Choroid plexus epithelial cell (primary cell): ENCODE measurements at regions not wholly inside any gene's neighbourhood (a gene's known extent, or its start where the extent isn't known, plus 50 kb on each side); places are given as distances from the start of the nearest gene placed in this dataset.

Source experiments
- DNase-seq: peaks from one replicate; pipeline ENCODE4 v3.0.0-alpha.2; 2010; ENCODE audit warnings: low read depth
- H3K4me3 ChIP-seq: 2 replicates; pipeline ENCODE4 v1.5.1; 2011; ENCODE audit warnings: low read depth, mild to moderate bottlenecking, control low read depth, low read length, moderate library complexity
- TF ChIP-seq, protein P1 (sequence below): conservative IDR thresholded peaks from 2 replicates; pipeline ENCODE4 v1.5.1; 2011; ENCODE audit warnings: low read depth, mild to moderate bottlenecking, control low read depth, inconsistent platforms, low read length, moderate library complexity

GRCh38 chr9:134487066-134487710 is 154.4 kb upstream of the COL5A1 start:
- no peak for DNase-seq
- TF ChIP-seq, protein P1, sequence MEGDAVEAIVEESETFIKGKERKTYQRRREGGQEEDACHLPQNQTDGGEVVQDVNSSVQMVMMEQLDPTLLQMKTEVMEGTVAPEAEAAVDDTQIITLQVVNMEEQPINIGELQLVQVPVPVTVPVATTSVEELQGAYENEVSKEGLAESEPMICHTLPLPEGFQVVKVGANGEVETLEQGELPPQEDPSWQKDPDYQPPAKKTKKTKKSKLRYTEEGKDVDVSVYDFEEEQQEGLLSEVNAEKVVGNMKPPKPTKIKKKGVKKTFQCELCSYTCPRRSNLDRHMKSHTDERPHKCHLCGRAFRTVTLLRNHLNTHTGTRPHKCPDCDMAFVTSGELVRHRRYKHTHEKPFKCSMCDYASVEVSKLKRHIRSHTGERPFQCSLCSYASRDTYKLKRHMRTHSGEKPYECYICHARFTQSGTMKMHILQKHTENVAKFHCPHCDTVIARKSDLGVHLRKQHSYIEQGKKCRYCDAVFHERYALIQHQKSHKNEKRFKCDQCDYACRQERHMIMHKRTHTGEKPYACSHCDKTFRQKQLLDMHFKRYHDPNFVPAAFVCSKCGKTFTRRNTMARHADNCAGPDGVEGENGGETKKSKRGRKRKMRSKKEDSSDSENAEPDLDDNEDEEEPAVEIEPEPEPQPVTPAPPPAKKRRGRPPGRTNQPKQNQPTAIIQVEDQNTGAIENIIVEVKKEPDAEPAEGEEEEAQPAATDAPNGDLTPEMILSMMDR, result no peak
- no peak overlapping the region for H3K4me3 ChIP-seq

DNA sequence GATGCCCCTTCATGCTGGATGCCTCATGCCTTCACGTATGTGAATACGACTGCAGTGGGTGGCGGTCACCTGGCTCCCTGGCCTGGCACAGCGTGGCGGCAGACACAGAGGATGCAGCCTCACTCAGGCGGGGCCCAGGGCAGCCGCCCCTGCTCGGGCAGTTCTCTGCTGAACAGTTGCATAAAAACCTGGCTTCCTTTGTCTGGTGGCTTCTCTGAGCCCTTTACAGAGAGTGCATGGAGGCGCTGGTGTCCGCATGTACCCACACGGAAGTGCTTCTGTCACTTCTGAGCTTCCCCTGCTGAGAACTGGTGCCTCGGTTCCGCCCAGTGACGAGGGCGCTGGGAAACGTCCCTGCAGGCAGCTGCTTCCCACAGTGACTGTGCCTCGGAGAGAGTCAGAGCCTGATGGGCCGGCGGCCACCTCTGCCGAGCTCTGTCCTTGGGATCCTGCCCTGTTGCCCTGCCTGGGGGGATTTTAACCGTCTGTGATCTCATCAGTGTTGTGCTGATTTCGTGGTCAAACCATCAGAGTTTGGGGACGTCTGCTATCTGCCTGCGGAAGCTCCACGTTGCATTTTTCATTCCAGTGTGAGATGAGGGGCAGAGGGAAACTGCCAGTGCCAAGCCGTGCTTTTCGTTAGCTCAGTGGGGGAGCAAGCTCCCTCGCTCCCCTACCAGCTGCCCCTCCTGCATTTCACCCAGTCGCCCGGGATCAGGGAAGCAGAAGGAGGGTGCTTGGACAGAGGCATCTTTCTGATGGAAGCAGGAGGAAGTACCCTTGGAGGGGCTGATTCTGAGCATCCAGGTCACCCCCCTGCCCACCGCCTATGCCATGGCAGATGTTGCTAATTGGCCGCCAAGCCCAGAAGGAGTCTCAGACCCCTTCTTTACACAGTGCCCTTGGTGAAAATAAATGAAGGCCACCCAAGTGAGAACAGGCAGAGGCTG is 153.0 kb upstream of the COL5A1 start:
- TF ChIP-seq, protein P1, result no peak
- DNase-seq, result no peak
- no peak overlapping the region for H3K4me3 ChIP-seq

- DNase-seq, result no peak
- no peak overlapping the region for H3K4me3 ChIP-seq
- TF ChIP-seq, protein P1, result no peak
These were observed 151.8 kb upstream of the COL5A1 start for GRCh38 chr9:134489621-134490408.

GRCh38 chr9:134490446-134490845 is 151.2 kb upstream of the COL5A1 start:
- no peak overlapping the region for H3K4me3 ChIP-seq
- TF ChIP-seq, protein P1, result no peak
- DNase-seq, result no peak

DNA sequence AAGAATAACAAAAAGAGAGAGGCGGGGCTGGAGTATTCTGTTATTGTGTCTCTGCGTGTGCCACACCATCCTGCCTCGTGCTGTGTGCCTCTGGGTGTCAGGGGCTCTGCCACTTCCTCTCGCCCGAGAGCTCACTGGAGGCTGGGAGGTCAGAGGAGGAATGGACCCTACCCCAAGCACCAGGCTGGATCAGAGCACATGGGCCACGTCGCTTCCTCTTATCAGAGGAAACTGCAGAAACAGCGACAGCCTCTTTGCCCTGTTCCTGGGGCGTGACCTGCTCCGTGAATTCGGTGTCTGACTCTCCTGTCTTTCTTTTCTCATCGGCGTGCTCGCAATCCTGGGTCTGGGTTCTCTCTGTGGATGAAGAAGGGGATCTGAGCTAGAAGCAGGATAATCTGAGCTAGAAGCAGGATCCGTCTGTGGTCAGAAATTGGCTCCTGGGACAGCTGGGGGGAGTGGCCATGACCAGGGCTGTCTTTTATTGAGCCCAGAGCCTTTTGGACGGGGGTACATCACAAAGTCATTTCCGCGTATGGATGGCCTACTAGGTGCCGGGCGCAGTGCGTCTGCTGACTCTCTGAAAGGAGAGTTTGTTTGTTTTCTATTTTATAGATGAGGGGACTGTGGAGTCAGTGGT is 150.3 kb upstream of the COL5A1 start:
- TF ChIP-seq, protein P1, result no peak
- no peak for DNase-seq
- H3K4me3 ChIP-seq, result no peak overlapping the region

- TF ChIP-seq, protein P1, result no peak
- no peak overlapping the region for H3K4me3 ChIP-seq
- no peak for DNase-seq
These were observed 149.7 kb upstream of the COL5A1 start for GRCh38 chr9:134491856-134492255.
